ENCODE measurements at regions not wholly inside any gene's neighbourhood (a gene's known extent, or its start where the extent isn't known, plus 50 kb on each side); places are given as distances from the start of the nearest gene placed in this dataset.

- DNase-seq (ENCODE audit: low spot score), result no peak
Observed at GRCh38 chr7:25911738-25912607, 240.0 kb upstream of the NFE2L3 start.

GRCh38 chr7:25913598-25914224 lies 238.3 kb upstream of the NFE2L3 start:
- no peak for DNase-seq (ENCODE audit: low spot score)

DNA sequence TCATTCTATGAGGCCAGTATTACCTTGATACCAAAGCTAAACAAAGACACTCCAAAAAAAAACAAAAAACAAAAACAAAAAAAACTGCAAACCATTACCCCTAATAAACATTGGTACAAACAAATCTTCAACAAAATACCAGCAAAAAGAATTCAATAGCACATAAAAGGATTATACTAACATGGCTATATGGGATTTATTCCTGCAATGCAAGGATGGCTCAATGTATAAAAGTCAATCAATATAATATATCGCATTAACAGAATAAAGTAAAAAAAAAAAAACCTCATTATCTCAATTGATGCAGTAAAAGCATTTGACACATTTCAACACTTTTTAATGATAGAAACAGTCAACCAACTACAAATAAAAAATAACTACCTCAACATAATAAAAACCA lies 233.3 kb upstream of the NFE2L3 start:
- no peak for DNase-seq (ENCODE audit: low spot score)

- DNase-seq (ENCODE audit: low spot score), result no peak
Observed at GRCh38 chr7:25922296-25922695, 229.7 kb upstream of the NFE2L3 start.

GRCh38 chr7:25923741-25924460 lies 228.1 kb upstream of the NFE2L3 start:
- no peak for DNase-seq (ENCODE audit: low spot score)

- DNase-seq (ENCODE audit: low spot score), result no peak
Observed at GRCh38 chr7:25926009-25926408, 226.0 kb upstream of the NFE2L3 start.

- DNase-seq (ENCODE audit: low spot score), result no peak
Observed at GRCh38 chr7:25926451-25926850, 225.5 kb upstream of the NFE2L3 start.

DNA sequence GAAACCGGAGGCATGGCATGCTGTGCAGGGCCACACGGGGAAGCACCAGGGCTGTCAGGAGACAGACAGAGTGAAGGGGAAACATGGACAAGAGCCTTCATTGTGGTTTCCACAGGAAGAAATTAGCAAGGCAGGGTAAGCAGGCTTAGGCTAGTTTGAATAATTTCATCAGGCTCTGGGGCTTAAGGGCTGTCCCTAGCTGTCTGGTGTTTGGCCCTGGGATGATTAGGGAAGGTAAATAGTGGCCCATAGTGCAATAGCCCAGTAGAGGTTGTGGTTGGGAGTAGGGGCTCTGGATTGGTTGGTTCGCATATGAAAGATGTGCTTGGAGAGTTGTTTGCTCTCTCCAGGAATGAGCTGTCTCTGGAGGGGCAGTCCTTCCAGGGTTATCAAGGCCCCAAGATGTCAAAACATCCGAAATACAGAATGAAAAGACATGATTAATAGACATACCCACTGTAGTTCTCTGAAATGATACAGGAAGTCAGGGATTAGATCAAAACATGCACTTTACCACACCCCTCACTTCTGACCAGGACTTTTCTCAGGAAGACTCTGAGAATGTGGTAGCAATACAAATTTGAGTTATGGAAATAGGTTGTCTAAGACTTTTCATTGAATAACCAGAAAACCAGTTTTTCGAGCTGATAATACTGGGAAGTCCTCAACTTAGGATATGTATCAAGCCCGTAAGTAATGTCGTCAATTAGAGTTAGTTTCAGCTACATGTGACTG lies 224.9 kb upstream of the NFE2L3 start:
- no peak for DNase-seq (ENCODE audit: low spot score)

DNA sequence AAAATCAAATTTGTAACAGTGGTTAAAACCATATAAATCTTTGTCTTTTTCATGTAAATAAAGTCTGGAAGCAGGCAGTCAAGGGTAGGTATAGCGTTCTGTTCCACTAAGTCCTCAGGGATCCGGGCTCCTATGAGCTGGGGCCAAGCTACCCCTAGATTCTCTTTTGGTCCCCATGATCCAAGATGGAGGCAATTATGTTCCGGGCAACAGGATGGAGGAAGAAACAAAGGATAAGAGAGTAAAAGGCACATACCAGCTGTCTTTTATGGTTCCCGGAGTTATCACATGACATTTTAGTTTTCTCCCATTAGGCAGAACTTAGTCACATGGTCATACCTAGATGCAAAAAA lies 224.4 kb upstream of the NFE2L3 start:
- no peak for DNase-seq (ENCODE audit: low spot score)

DNA sequence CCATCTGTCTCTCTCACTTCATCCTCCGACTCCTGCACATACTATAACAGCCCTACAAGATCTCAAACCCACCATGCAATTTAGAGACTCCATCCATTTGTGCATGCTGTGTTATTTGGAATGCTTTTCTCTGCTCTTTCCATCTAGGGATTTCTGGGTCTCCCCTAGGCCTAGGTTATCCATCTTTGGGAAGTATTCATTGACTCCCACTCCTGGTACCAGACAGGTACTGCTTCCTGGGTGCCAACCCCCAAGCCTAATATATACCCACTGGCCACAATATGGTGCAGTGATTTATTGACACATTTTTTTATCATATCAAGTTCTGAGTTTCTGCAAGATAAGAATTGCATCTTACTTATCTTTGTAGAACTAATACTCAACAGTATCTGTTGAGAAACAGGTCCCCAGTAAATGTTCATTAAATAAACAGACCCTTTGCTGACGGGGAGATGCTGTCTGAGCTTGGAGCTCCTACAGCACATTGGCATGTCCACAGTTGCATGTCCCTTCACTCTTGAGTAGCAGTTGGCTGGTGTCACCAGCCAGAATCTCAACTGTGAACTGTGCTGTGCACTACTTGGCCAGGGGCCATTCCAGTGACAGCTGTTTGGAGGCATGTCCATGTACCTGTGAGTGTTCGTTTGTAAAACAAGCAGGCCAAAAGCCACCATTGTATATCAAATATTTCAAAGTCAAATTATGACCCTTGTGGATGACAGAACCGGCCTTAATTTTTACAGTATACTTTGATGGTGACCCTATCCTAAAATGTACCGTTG lies 223.3 kb upstream of the NFE2L3 start:
- DNase-seq (ENCODE audit: low spot score), result no peak

DNA sequence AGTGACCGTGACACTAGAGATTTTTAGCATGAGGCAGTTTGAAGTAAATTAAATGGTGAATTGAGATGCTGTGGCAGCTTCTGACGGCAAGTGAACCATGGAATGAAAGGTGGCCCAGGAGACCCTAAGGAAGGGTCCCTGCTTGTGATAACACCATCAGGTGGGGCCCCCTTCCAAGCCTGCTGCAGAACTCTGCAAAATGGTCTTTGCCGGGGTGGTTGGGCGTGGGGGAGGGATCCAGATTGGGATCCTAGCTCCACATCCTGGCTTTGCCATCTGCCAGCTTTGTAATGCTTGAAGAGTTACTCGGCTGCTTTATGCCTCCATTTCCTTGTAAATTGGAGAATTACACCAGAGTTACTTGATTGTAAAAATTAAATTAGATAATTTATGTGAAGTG lies 222.6 kb upstream of the NFE2L3 start:
- DNase-seq (ENCODE audit: low spot score), result no peak

- DNase-seq (ENCODE audit: low spot score), result no peak
Observed at GRCh38 chr7:25930492-25931048, 221.4 kb upstream of the NFE2L3 start.

DNA sequence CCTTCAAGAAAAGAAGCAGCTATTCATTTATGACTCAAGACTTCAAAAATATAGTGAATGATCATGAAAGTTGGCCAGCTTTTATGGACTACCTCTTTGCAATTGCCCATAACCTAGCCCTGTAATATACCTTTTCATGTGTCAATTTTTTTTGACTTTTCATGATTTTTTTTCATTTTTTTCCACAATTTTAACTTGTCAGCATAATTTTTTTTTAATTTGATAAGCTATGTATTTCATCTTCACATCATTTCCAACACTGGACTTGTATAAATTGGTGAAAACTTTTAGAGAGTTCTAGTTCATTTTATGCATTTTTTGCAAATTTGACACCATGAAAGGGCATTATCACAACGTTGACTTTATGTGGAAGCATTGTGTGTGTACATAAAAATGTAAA lies 220.8 kb upstream of the NFE2L3 start:
- no peak for DNase-seq (ENCODE audit: low spot score)

GRCh38 chr7:25933921-25934320 lies 218.1 kb upstream of the NFE2L3 start:
- no peak for DNase-seq (ENCODE audit: low spot score)

GRCh38 chr7:25940086-25940906 lies 211.7 kb upstream of the NFE2L3 start:
- no peak for DNase-seq (ENCODE audit: low spot score)

- no peak for DNase-seq (ENCODE audit: low spot score)
Observed at GRCh38 chr7:25944777-25945515, 207.1 kb upstream of the NFE2L3 start.

- no peak for DNase-seq (ENCODE audit: low spot score)
Observed at GRCh38 chr7:25945608-25946007, 206.4 kb upstream of the NFE2L3 start.

DNA sequence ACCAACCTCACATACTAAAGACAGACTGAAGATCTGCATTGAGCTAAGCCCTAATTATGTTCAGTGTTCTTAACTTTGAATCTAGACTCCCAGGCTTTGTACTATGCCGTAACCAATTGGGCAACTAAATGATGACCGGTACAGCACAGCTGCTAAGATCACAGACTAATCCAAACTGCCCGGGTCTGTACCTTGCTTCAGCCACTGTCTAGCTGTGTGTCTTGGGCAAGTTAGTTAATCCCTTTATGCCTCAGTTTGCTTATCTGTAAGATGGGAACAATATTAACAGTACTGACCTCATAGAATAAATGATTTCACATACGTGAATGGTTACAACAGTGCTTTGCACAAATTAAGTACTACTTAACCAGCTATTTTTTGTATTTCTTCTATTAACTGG lies 205.8 kb upstream of the NFE2L3 start:
- DNase-seq (ENCODE audit: low spot score), result no peak

- DNase-seq (ENCODE audit: low spot score), result no peak
Observed at GRCh38 chr7:25947669-25948516, 204.1 kb upstream of the NFE2L3 start.

Measured in HuH-7.5 (cell line).